Nephron (organoid): ENCODE measurements at regions not wholly inside any gene's neighbourhood (a gene's known extent, or its start where the extent isn't known, plus 50 kb on each side); places are given as distances from the start of the nearest gene placed in this dataset.
A peak's percentile ranks its signal among the peaks of the same experiment; 100 is the strongest.

Experiments used
- H3K27ac Mint-ChIP-seq, 3 experiments: 2 replicates each; pipeline ENCODE4 v1.8.0; 2020; ENCODE audit warnings: mixed read lengths in 3 of 3, mild to moderate bottlenecking in 2 of 3, moderate library complexity in 1 of 3
- H3K27me3 Mint-ChIP-seq: 2 replicates; pipeline ENCODE4 v1.8.0; 2021; ENCODE audit warnings: low read depth, mild to moderate bottlenecking, moderate library complexity, mixed read lengths
- H3K36me3 Mint-ChIP-seq: 2 replicates; pipeline ENCODE4 v1.8.0; 2020; ENCODE audit warnings: low read depth, mixed read lengths
- H3K4me1 Mint-ChIP-seq: 2 replicates; pipeline ENCODE4 v1.8.0; 2020; ENCODE audit warnings: mixed read lengths
- H3K4me3 Mint-ChIP-seq, 3 experiments: 2 replicates each; pipeline ENCODE4 v1.8.0; 2020; ENCODE audit warnings: mild to moderate bottlenecking in 3 of 3, mixed read lengths in 3 of 3, moderate library complexity in 2 of 3
- H3K9me3 Mint-ChIP-seq: 2 replicates; pipeline ENCODE4 v1.8.0; 2020; ENCODE audit warnings: mixed read lengths
- TF ChIP-seq, protein P1 (sequence below), 3 experiments: fragments of 200-600 bp; sonication (generic); IDR thresholded peaks; one replicate each; pipeline ENCODE4 v1.5.0; 2021; ENCODE audit warnings: antibody characterized with exemption in 3 of 3; ENCODE audit not compliant: unreplicated experiment in 3 of 3

GRCh38 chr11:96940227-96940626 is 550.4 kb downstream of the JRKL start:
- H3K36me3 Mint-ChIP-seq, result no peaks in the 10 kb centered on the region
- TF ChIP-seq, protein P1, sequence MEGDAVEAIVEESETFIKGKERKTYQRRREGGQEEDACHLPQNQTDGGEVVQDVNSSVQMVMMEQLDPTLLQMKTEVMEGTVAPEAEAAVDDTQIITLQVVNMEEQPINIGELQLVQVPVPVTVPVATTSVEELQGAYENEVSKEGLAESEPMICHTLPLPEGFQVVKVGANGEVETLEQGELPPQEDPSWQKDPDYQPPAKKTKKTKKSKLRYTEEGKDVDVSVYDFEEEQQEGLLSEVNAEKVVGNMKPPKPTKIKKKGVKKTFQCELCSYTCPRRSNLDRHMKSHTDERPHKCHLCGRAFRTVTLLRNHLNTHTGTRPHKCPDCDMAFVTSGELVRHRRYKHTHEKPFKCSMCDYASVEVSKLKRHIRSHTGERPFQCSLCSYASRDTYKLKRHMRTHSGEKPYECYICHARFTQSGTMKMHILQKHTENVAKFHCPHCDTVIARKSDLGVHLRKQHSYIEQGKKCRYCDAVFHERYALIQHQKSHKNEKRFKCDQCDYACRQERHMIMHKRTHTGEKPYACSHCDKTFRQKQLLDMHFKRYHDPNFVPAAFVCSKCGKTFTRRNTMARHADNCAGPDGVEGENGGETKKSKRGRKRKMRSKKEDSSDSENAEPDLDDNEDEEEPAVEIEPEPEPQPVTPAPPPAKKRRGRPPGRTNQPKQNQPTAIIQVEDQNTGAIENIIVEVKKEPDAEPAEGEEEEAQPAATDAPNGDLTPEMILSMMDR (IDR thresholded peaks at IDR 0.05; ENCODE audit: unreplicated experiment in 3 of 3), result no peak
- H3K4me3 Mint-ChIP-seq, result no peak overlapping the region
- no peaks in the 10 kb centered on the region for H3K27me3 Mint-ChIP-seq
- H3K27ac Mint-ChIP-seq, result no peak overlapping the region
- H3K9me3 Mint-ChIP-seq, result no peaks in the 10 kb centered on the region
- H3K4me1 Mint-ChIP-seq, result no peaks in the 10 kb centered on the region

DNA sequence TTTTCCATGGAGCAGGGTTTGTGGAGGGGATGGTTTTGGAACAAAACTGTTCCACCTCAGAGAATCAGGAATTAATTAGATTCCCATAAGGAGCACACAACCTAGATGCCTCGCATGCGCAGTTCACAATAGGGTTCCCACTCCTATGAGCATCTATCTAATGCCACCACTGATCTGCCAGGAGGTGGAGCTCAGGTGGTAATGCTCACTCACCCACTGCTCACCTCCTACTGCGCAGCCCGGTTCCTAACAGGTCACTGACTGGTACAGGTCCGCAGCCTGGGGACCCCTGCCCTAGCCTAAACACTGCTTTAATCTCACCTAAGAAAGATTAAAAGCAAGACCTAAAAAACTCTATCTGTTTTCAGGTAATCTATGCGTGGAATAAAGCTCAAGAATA is 553.0 kb downstream of the JRKL start:
- no peaks in the 10 kb centered on the region for H3K36me3 Mint-ChIP-seq

DNA sequence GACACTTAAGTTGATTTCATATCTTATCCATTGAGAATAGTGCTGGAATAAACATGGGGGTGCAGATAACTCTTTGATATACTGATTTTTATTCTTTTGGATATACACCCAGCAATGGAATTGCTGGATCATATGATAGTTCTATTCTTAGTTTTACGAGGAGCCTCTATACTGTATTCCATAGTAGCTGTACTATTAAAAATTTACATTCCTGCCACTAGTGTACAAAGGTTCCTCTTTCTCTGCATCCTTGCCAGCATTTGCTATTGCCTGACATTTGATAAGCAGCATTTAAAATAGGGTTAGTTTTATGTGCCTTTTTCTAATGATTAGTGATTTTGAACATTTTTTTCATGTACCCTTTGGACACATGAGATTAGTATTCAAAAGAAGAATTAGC is 554.2 kb downstream of the JRKL start:
- H3K4me3 Mint-ChIP-seq, result no peak overlapping the region
- TF ChIP-seq, protein P1 (IDR thresholded peaks at IDR 0.05; ENCODE audit: unreplicated experiment in 3 of 3), result no peak
- no peak overlapping the region for H3K27ac Mint-ChIP-seq
- no peaks in the 10 kb centered on the region for H3K4me1 Mint-ChIP-seq
- no peaks in the 10 kb centered on the region for H3K9me3 Mint-ChIP-seq
- H3K36me3 Mint-ChIP-seq, result no peaks in the 10 kb centered on the region
- H3K27me3 Mint-ChIP-seq, result no peaks in the 10 kb centered on the region

More for the DNA sequence above, 553.0 kb downstream of the JRKL start:
- Mint-ChIP-seq H3K27me3 (no peaks in the 10 kb centered on the region), H3K27ac (no peak overlapping the region), H3K4me3 (no peak overlapping the region), H3K9me3 (no peaks in the 10 kb centered on the region), H3K4me1 (no peaks in the 10 kb centered on the region)
- TF ChIP-seq, protein P1 (IDR thresholded peaks at IDR 0.05; ENCODE audit: unreplicated experiment in 3 of 3), result no peak

GRCh38 chr11:96948066-96948465 is 558.3 kb downstream of the JRKL start:
- TF ChIP-seq, protein P1 (IDR thresholded peaks at IDR 0.05; ENCODE audit: unreplicated experiment in 3 of 3), result no peak
- no peaks in the 10 kb centered on the region for H3K27me3 Mint-ChIP-seq
- H3K4me3 Mint-ChIP-seq, result no peak overlapping the region
- no peaks in the 10 kb centered on the region for H3K36me3 Mint-ChIP-seq
- peaks cover 5% of the 10 kb centered on the region for H3K4me1 Mint-ChIP-seq
- no peak overlapping the region for H3K27ac Mint-ChIP-seq
- no peaks in the 10 kb centered on the region for H3K9me3 Mint-ChIP-seq

- Mint-ChIP-seq H3K27me3 (no peaks in the 10 kb centered on the region), H3K27ac (peak overlapping the region in 1 of 3 experiments; percentile 48)
- TF ChIP-seq, protein P1 (IDR thresholded peaks at IDR 0.05; ENCODE audit: unreplicated experiment in 3 of 3), result no peak
Measured at GRCh38 chr11:96949464-96949863, 559.7 kb downstream of the JRKL start.

DNA sequence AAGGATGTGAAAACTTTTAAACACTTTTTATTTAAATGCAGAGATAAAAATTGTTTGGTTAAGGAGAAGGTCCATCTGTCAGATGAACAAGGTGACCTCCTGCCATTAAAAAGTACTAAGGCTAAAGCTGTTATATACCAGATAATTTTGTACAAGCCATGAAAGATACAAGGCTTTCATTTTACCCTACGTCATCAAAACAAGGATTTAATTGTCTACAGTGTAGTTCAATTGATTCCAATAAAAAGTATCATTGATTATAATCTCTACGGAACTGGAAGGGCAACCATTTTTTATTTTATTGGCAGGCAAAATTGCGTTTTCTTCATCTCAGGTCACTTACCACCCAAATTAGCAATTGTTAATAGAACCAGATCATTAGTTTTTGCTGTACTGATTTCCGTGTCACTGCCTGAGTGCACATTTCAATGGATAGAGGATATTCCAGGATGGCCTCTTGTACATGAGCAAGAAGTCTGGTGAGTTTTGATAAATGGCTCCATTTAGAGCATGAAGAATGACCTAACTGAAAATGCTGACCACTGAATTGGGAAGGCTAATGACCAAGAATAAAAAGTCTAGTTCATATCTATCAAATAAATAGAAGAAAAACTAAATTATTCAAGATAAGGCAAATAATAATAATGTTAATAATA is 564.9 kb downstream of the JRKL start:
- Mint-ChIP-seq H3K36me3 (no peaks in the 10 kb centered on the region), H3K4me3 (no peak overlapping the region), H3K27me3 (no peaks in the 10 kb centered on the region), H3K27ac (no peak overlapping the region), H3K4me1 (peaks cover 4% of the 10 kb centered on the region), H3K9me3 (no peaks in the 10 kb centered on the region)
- TF ChIP-seq, protein P1 (IDR thresholded peaks at IDR 0.05; ENCODE audit: unreplicated experiment in 3 of 3), result no peak

More at GRCh38 chr11:96949464-96949863, 559.7 kb downstream of the JRKL start:
- Mint-ChIP-seq H3K4me3 (no peak overlapping the region), H3K4me1 (peaks cover 5% of the 10 kb centered on the region), H3K36me3 (no peaks in the 10 kb centered on the region), H3K9me3 (no peaks in the 10 kb centered on the region)
